ENCODE measurements at regions not wholly inside any gene's neighbourhood (a gene's known extent, or its start where the extent isn't known, plus 50 kb on each side); places are given as distances from the start of the nearest gene placed in this dataset.
"Not testable (repeated sequence)": the region's sequence is repeated elsewhere in the genome, so short reads cannot be mapped to it uniquely, and the experiment has no call there.

GRCh38 chr11:90650153-90650552 is 427.3 kb upstream of the CHORDC1 start:
- DNase-seq (ENCODE audit: low spot score), result no peak

DNA sequence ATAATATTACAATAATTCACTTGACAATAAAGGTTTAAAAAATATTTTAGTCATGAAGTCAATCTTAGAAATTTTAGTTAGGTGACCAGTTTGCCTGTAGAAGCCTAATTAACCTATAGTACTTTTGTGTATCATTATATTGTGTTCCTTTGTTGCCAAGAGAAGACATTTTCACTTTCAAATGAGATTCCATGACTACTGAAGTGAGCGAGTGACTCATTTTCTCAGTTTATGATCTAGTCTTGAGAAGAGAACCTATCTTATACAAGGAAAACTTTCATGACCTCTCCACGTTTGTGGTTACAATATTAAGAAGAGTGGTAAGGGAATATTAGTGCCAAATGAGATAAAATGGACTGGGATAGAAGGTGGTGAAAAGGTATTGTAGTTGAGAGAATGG is 423.9 kb upstream of the CHORDC1 start:
- no peak for DNase-seq (ENCODE audit: low spot score)

GRCh38 chr11:90646266-90646665 is 423.4 kb upstream of the CHORDC1 start:
- no peak for DNase-seq (ENCODE audit: low spot score)

DNA sequence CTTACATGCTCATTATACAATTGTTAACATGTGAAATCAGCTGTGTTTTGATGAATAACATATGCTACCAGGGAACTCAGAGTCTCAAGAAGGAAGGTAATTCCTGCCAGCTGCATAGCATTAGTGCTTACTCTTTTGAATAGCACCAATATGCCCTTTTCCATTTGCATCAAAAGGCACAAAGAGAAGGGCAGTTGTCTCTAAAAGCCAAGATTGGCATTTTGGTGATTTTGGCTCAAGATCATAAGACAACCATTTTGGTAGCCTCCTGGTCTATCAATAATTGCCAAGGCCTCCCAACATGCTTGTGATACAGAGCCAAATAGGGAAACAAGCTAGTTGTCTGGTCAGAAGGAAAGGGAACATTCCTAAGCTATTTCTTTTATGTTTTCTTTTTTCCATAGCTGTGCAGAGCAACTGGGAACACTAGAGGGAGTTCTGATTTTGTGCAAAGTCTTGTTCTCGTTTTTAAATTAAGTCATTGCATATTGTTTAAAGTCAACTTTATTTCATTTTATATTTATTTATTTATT is 416.7 kb upstream of the CHORDC1 start:
- DNase-seq (ENCODE audit: low spot score), result no peak

DNA sequence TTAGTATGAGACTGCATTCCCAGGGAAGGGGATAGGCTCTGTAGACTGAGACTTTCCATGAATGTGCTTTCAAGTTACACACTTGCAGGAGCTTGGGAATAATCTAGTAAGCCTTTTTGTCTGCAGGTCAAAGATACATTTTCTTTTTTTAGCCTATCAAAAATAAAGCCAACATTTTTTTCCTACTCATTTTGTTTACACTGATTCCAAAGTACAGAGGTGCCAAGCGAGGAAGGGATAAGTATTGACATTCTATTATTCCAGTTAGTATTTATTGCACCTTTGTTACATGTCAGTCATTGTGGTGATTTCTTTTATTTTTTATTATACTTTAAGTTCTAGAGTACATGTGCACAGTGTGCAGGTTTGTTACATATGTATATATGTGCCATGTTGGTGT is 413.0 kb upstream of the CHORDC1 start:
- no peak for DNase-seq (ENCODE audit: low spot score)

DNA sequence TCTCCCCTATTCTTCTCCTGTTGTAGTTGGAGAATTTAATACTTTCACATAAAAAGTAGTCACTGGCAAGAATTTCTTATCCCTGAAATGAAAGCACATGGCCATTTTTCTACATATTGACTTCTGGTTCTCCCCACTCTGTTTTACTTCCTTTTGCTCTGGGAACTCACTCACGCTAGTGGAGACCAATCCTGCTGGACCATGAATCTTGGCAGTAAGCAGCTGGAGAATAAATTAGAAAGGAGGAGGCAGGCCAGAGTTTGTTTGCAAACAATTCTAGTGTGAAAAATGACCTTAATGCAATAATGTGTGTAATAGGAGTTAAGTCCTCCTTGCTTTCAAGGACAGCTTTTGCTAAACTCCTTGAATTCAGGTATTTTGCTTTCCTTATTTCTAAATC is 412.3 kb upstream of the CHORDC1 start:
- no peak for DNase-seq (ENCODE audit: low spot score)

- DNase-seq (ENCODE audit: low spot score), result no peak
These were observed 407.3 kb upstream of the CHORDC1 start for GRCh38 chr11:90630176-90630575.

DNA sequence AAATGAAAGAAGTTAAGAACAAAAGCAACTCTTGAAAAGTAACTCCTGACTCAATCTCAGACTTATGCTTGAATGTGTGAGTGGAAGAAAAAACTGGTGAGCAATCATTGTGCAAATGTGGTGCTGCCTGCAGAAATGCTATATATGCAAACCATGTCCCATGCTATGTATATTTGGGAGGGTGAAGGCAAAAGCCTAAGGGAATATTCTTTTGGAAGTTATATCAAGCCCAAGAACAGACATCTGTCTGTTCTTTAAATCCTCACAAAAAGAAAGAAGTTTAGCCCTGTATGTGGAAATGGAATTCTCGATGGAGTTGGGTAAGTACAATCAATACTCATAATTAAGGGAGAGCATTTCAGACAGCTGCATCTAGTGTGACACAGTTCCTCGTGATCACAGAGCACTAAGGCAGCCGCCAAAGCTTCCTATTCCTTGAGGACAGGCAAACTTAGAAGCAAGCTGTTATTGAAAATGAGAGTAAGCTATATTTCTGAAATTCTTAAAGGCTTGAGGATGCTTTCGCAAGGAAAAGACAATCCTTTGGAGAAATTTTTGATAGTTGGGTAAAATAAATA is 406.5 kb upstream of the CHORDC1 start:
- DNase-seq (ENCODE audit: low spot score), result no peak

GRCh38 chr11:90614318-90614717 is 391.5 kb upstream of the CHORDC1 start:
- no peak for DNase-seq (ENCODE audit: low spot score)

GRCh38 chr11:90613037-90613436 is 390.2 kb upstream of the CHORDC1 start:
- not testable (repeated sequence) for DNase-seq (ENCODE audit: low spot score)

DNA sequence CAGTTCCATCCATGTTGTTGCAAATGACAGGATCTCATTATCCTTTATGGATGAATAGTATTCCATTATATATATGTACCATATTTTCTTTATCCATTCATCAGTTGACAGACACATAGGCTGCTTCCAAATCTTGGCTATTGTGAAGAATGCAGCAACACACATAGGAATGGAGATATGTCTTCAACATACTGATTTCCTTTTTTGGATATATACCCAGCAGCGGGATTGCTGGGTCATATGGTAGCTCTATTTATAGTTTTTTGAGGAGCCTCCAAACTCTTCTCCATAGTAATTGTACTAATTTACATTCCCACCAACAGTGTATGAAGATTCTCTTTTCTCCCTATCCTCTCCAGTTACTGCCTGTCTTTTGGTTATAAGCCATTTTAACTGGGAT is 383.9 kb upstream of the CHORDC1 start:
- no peak for DNase-seq (ENCODE audit: low spot score)

DNA sequence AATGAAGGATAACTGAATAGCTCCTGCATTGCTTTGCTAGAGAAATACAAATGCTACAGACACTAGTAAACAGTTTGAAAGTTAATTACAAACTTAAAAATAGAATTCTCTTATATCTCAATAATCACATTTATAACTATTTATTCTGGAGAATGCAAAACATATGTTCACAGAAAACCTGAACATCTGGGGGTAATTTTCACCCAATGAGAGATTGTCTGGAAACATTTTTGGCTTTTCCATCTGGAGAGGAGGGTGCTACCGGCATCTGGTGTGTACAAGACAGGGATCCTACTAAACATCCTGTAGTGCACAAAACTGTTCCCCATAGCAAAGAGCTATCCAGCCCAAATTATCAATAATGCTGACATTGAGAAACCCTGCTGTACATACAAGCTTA is 378.4 kb upstream of the CHORDC1 start:
- no peak for DNase-seq (ENCODE audit: low spot score)

DNA sequence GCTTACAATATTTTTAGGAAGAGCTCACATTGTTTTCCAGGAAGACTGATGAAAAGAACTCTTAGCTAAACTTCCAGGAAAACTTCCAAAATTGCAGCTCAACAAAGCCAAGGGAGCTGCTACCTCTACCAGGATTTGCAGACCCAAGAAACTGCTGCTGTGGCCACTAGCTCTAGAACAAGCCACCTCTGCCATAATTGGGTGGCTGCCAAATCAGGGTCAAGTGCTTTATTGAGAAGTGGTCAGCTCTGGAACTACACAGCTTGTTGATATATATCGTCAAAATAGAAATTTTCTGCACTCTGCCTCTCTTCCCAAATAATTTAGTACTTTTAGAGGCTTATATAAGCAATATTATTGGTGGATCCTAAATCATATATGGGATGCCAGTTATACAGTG is 371.8 kb upstream of the CHORDC1 start:
- no peak for DNase-seq (ENCODE audit: low spot score)

DNA sequence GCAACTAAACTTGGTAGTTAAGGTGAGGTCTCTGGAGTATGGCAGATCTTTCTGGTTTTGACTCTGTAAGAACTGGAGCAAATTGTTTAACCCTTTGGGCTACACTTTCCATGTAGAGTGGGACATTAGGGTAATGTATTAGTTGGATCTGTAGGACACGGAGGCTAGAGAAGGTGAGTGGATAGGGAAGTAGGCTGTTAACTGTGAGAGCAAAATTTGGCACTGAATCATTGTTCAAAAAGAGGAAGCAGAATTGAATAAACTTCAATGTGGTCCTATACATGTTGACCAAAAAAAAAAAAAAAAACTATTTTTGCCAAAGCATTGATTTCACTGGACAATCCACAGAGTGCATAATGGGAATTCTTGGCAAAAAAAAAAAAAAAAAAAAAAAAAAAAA is 370.2 kb upstream of the CHORDC1 start:
- DNase-seq (ENCODE audit: low spot score), result no peak

- DNase-seq (ENCODE audit: low spot score), result no peak
These were observed 367.4 kb upstream of the CHORDC1 start for GRCh38 chr11:90590286-90590685.

GRCh38 chr11:90589735-90590134 is 366.9 kb upstream of the CHORDC1 start:
- no peak for DNase-seq (ENCODE audit: low spot score)

- DNase-seq (ENCODE audit: low spot score), result no peak
These were observed 365.0 kb upstream of the CHORDC1 start for GRCh38 chr11:90587896-90588295.

GRCh38 chr11:90585491-90585890 is 362.6 kb upstream of the CHORDC1 start:
- DNase-seq (ENCODE audit: low spot score), result no peak

- not testable (repeated sequence) for DNase-seq (ENCODE audit: low spot score)
These were observed 360.1 kb upstream of the CHORDC1 start for GRCh38 chr11:90582999-90583398.

- DNase-seq (ENCODE audit: low spot score), result no peak
These were observed 341.7 kb upstream of the CHORDC1 start for GRCh38 chr11:90564531-90564930.

DNA sequence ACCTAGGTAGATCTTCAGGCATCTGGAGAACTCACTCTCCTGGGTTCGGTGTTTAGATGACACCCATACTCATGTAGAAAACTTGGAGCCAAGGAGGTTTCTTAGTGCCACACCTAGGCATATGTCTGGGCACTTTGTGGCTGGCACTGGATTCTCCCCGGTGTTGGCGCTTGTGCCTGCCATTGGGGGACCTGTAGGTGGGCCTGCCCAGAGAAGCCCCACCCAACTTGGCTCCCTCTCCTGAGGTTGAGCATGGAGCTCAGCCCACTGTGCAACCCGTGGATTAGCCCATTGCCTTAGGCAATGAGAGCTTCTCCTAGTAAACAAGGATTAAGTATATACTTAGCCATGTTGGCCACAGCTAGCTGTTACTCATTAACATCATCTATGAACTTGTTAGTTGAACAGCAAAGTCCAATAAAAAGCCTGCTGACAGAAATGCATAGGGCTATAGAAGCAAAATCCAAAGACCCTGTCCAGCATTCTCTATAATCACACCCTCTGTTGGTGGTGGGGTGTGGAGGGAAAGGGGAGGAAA is 335.5 kb upstream of the CHORDC1 start:
- DNase-seq (ENCODE audit: low spot score), result no peak

- DNase-seq (ENCODE audit: low spot score), result no peak
These were observed 333.8 kb upstream of the CHORDC1 start for GRCh38 chr11:90556606-90557005.

- DNase-seq (ENCODE audit: low spot score), result no peak
These were observed 333.2 kb upstream of the CHORDC1 start for GRCh38 chr11:90556026-90556425.

- DNase-seq (ENCODE audit: low spot score), result no peak
These were observed 332.6 kb upstream of the CHORDC1 start for GRCh38 chr11:90555477-90555876.
